GM12873 (cell line): ENCODE measurements at regions not wholly inside any gene's neighbourhood (a gene's known extent, or its start where the extent isn't known, plus 50 kb on each side); places are given as distances from the start of the nearest gene placed in this dataset.

Experiments used
- CTCF ChIP-seq: IDR thresholded peaks from 2 replicates; pipeline ENCODE4 v1.5.1; 2012; ENCODE audit warnings: low read depth, mild to moderate bottlenecking, moderate library complexity, low read length, control low read depth; ENCODE audit not compliant: insufficient read depth; ENCODE audit errors: missing control alignments

GRCh38 chr9:12915366-12915954 is 140.6 kb downstream of the LURAP1L start:
- TF ChIP-seq CTCF = no peak

GRCh38 chr9:12916042-12916441 is 141.2 kb downstream of the LURAP1L start:
- no peak for TF ChIP-seq CTCF

GRCh38 chr9:12920437-12920836 is 145.6 kb downstream of the LURAP1L start:
- TF ChIP-seq CTCF = no peak

GRCh38 chr9:12921621-12922020 is 146.8 kb downstream of the LURAP1L start:
- no peak for TF ChIP-seq CTCF

GRCh38 chr9:12922224-12922866 is 147.5 kb downstream of the LURAP1L start:
- TF ChIP-seq CTCF = no peak

GRCh38 chr9:12923468-12924009 is 148.7 kb downstream of the LURAP1L start:
- no peak for TF ChIP-seq CTCF

- no peak for TF ChIP-seq CTCF
These were observed 156.1 kb downstream of the LURAP1L start for GRCh38 chr9:12930906-12931305.
